HCT116 (cell line): ENCODE measurements at regions not wholly inside any gene's neighbourhood (a gene's known extent, or its start where the extent isn't known, plus 50 kb on each side); places are given as distances from the start of the nearest gene placed in this dataset.

Experiments
- ATAC-seq: fragments of 200-7000 bp; cut with Tn5 transposase; 2 replicates; pipeline ENCODE4 v1.9.1; 2020; ENCODE audit warnings: mild to moderate bottlenecking, moderate library complexity
- BruUV-seq: library from RNA; stranded (reverse); fragments of 400-500 nt; replicated peaks from 2 replicates; lab custom pipeline; 2021; lab: Mats Ljungman, UMichigan
- CTCF ChIA-PET: fragments of 300-600 bp; sonication (Branson Sonifier 250); formaldehyde crosslinking; loops from one replicate; lab custom pipeline; 2021; ENCODE audit warnings: antibody characterized with exemption; lab: Charles Lee
- POLR2A ChIA-PET: fragments of 300-600, 350-600 bp; sonication (Branson Sonifier 250); formaldehyde crosslinking; loops from one replicate; lab custom pipeline; 2021; ENCODE audit warnings: antibody characterized with exemption; lab: Charles Lee
- RAD21 ChIA-PET, 2 experiments: fragments of 300-600 bp; sonication (Branson Sonifier 250); formaldehyde crosslinking; loops; one replicate each; lab custom pipeline; 2023; ENCODE audit warnings: low total read pairs in 2 of 2; ENCODE audit not compliant: uncharacterized antibody in 2 of 2, unreplicated experiment in 2 of 2, low non-redundant PET in 1 of 2; lab: Charles Lee
- DNase-seq: peaks from one replicate; pipeline ENCODE4 v3.0.0-alpha.2; 2010; ENCODE audit warnings: low read depth, low spot score
- H2AFZ ChIP-seq: fragments of 200-600 bp; shearing (Covaris generic), sonication (generic); 2 replicates; pipeline ENCODE4 v1.6.1; 2017; ENCODE audit warnings: low read depth, mixed run types, mixed read lengths, antibody characterized with exemption, low read length; ENCODE audit not compliant: poor library complexity, severe bottlenecking
- H3K27ac ChIP-seq: 2 replicates; pipeline ENCODE4 v1.5.1; 2012; ENCODE audit warnings: low read depth, low read length
- H3K27me3 ChIP-seq: fragments of 200-600 bp; sonication (generic); 2 replicates; pipeline ENCODE4 v1.6.1; 2016; ENCODE audit warnings: mixed run types, low read length, mixed read lengths; ENCODE audit not compliant: insufficient read depth
- H3K36me3 ChIP-seq, 2 experiments: fragments of 200-500 bp in 1 of 2; fragments of 200-600 bp in 1 of 2; sonication (Bioruptor generic) in 1 of 2; sonication (generic) in 1 of 2; 2 replicates each; pipeline versions ENCODE4 v1.5.1 to v1.6.1; 2014 to 2016; ENCODE audit warnings: low read length in 2 of 2, inconsistent platforms in 1 of 2, mixed read lengths in 1 of 2, mixed run types in 1 of 2; ENCODE audit not compliant: insufficient read depth in 2 of 2, control insufficient read depth in 1 of 2
- H3K4me1 ChIP-seq, 2 experiments: fragments of 200-600 bp in 1 of 2; sonication (generic) in 1 of 2; 2 replicates each; pipeline versions ENCODE4 v1.5.1 to v1.6.1; 2012 to 2017; ENCODE audit warnings: low read length in 2 of 2, inconsistent platforms in 1 of 2, mild to moderate bottlenecking in 1 of 2, mixed read lengths in 1 of 2, mixed run types in 1 of 2, moderate library complexity in 1 of 2; ENCODE audit not compliant: insufficient read depth in 2 of 2, control insufficient read depth in 1 of 2
- H3K4me2 ChIP-seq: fragments of 200-600 bp; sonication (generic); 2 replicates; pipeline ENCODE4 v1.6.1; 2017; ENCODE audit warnings: mixed run types, low read length, mixed read lengths
- H3K4me3 ChIP-seq, 2 experiments: fragments of 200-600 bp in 1 of 2; sonication (generic) in 1 of 2; replicated peaks in 1 of 2; 2 replicates each; pipeline ENCODE4 v1.5.1; 2011 to 2016; ENCODE audit warnings: low read length in 2 of 2, control low read depth in 1 of 2, low read depth in 1 of 2, mild to moderate bottlenecking in 1 of 2, mixed read lengths in 1 of 2, mixed run types in 1 of 2
- H3K79me2 ChIP-seq: fragments of 200-600 bp; sonication (generic); 2 replicates; pipeline ENCODE4 v1.6.1; 2017; ENCODE audit warnings: mild to moderate bottlenecking, mixed run types, low read length, moderate library complexity, mixed read lengths; ENCODE audit not compliant: insufficient read depth
- H3K9ac ChIP-seq: fragments of 200-600 bp; sonication (generic); 2 replicates; pipeline ENCODE4 v1.6.1; 2016; ENCODE audit warnings: low read length, mixed read lengths
- H3K9me2 ChIP-seq: fragments of 200-600 bp; sonication (generic), shearing (Covaris generic); 2 replicates; pipeline ENCODE4 v1.6.1; 2017; ENCODE audit warnings: mixed run types, mild to moderate bottlenecking, moderate library complexity; ENCODE audit not compliant: insufficient read depth
- H3K9me3 ChIP-seq, 2 experiments: fragments of 200-500 bp in 1 of 2; fragments of 200-600 bp in 1 of 2; sonication (Bioruptor generic) in 1 of 2; sonication (generic) in 1 of 2; 2 replicates each; pipeline ENCODE4 v1.6.1; 2014 to 2017; ENCODE audit warnings: low read length in 2 of 2, mixed read lengths in 2 of 2, inconsistent platforms in 1 of 2, low read depth in 1 of 2, mild to moderate bottlenecking in 1 of 2, mixed run types in 1 of 2, moderate library complexity in 1 of 2; ENCODE audit not compliant: control insufficient read depth in 1 of 2, insufficient read depth in 1 of 2
- H4K20me1 ChIP-seq: fragments of 200-600 bp; sonication (generic), shearing (Covaris generic); 2 replicates; pipeline ENCODE4 v1.6.1; 2017; ENCODE audit warnings: mixed run types, mild to moderate bottlenecking, moderate library complexity; ENCODE audit not compliant: insufficient read depth
- ATF3 ChIP-seq: IDR thresholded peaks from 2 replicates; pipeline ENCODE4 v1.6.1; 2012
- CEBPB ChIP-seq: IDR thresholded peaks from 2 replicates; pipeline ENCODE4 v1.6.1; 2012; ENCODE audit warnings: low read depth
- CTCF ChIP-seq, 3 experiments: fragments of 200-600 bp in 1 of 3; sonication (generic) in 1 of 3; IDR thresholded peaks in 2 of 3; conservative IDR thresholded peaks in 1 of 3; 2 replicates each; pipeline ENCODE4 v1.5.1; 2012 to 2017; ENCODE audit warnings: low read depth in 2 of 3, low read length in 2 of 3, antibody characterized with exemption in 1 of 3, borderline replicate concordance in 1 of 3, control low read depth in 1 of 3, mild to moderate bottlenecking in 1 of 3, mixed read lengths in 1 of 3, mixed run types in 1 of 3, moderate library complexity in 1 of 3; ENCODE audit not compliant: insufficient read depth in 1 of 3
- EGR1 ChIP-seq: IDR thresholded peaks from 2 replicates; pipeline ENCODE4 v1.6.1; 2012; ENCODE audit warnings: low read depth
- ELF1 ChIP-seq: IDR thresholded peaks from 2 replicates; pipeline ENCODE4 v1.6.1; 2012; ENCODE audit warnings: low read depth, borderline replicate concordance
- EZH2phosphoT487 ChIP-seq: fragments of 200-600 bp; IDR thresholded peaks from 2 replicates; pipeline ENCODE4 v1.6.1; 2018; ENCODE audit warnings: antibody characterized with exemption, borderline replicate concordance
- POLR2AphosphoS5 ChIP-seq: IDR thresholded peaks from 2 replicates; pipeline ENCODE4 v1.6.1; 2011; ENCODE audit warnings: mild to moderate bottlenecking, low read depth, low read length, moderate library complexity
- RAD21 ChIP-seq: IDR thresholded peaks from 2 replicates; pipeline ENCODE4 v1.6.1; 2012; ENCODE audit warnings: low read depth, mild to moderate bottlenecking
- REST ChIP-seq: IDR thresholded peaks from 2 replicates; pipeline ENCODE4 v1.6.1; 2012; ENCODE audit warnings: low read depth
- SIN3A ChIP-seq: IDR thresholded peaks from 2 replicates; pipeline ENCODE4 v1.6.1; 2012; ENCODE audit warnings: low read depth
- SP1 ChIP-seq: IDR thresholded peaks from 2 replicates; pipeline ENCODE4 v1.6.1; 2012; ENCODE audit warnings: low read depth
- SRF ChIP-seq: IDR thresholded peaks from 2 replicates; pipeline ENCODE4 v1.6.1; 2012; ENCODE audit warnings: low read depth
- TCF7L2 ChIP-seq: IDR thresholded peaks from 2 replicates; pipeline ENCODE4 v1.7.0; 2011; ENCODE audit warnings: borderline replicate concordance, inconsistent platforms; ENCODE audit not compliant: insufficient read depth, insufficient read length; ENCODE audit errors: extremely low read depth
- YY1 ChIP-seq: IDR thresholded peaks from 2 replicates; pipeline ENCODE4 v1.6.1; 2011; ENCODE audit warnings: low read length, low read depth, moderate library complexity, mild to moderate bottlenecking; ENCODE audit not compliant: insufficient replicate concordance; ENCODE audit errors: extremely low read depth
- ZFX ChIP-seq: fragments of 450-650 bp; IDR thresholded peaks from 2 replicates; pipeline ENCODE4 v1.6.1; 2017
- ZNF274 ChIP-seq: fragments of 200-500 bp; sonication (Bioruptor generic); IDR thresholded peaks from 2 replicates; pipeline ENCODE4 v1.6.1; 2014; ENCODE audit warnings: mild to moderate bottlenecking, low read depth, low read length, inconsistent platforms
- intact Hi-C: fragments of 100-400 bp; cut with micrococcal nuclease; formaldehyde crosslinking; loops from 2 replicates; pipeline ENCODE4 v1.10.0; 2022
- TF ChIP-seq, protein P1 (sequence below): IDR thresholded peaks from 2 replicates; pipeline ENCODE4 v1.6.1; 2012
- TF ChIP-seq, protein P2 (sequence below): IDR thresholded peaks from 2 replicates; pipeline ENCODE4 v1.6.1; 2011; ENCODE audit warnings: mild to moderate bottlenecking, low read length, moderate library complexity; ENCODE audit not compliant: insufficient replicate concordance; ENCODE audit errors: extremely low read depth

GRCh38 chr5:148884339-148885020 is 58.1 kb downstream of the ADRB2 start:
- RAD21 ChIA-PET = no interaction called here
- POLR2A ChIA-PET = no interaction called here
- CTCF ChIA-PET = no interaction called here
- Histone ChIP-seq H3K4me3 (no peak overlapping the region), H4K20me1 (no peaks in the 10 kb centered on the region), H3K9me2 (no peaks in the 10 kb centered on the region), H3K4me2 (no peak overlapping the region), H3K9ac (no peak overlapping the region), H3K27ac (no peak overlapping the region), H3K9me3 (no peaks in the 10 kb centered on the region), H3K4me1 (no peaks in the 10 kb centered on the region), H3K36me3 (no peaks in the 10 kb centered on the region), H3K27me3 (no peaks in the 10 kb centered on the region), H3K79me2 (no peaks in the 10 kb centered on the region)
- DNase-seq = no peak
- intact Hi-C loops = no loop called here
- ATAC-seq = no peak
- BruUV-seq = no TSS peak
- TF ChIP-seq SRF (no peak), TCF7L2 (no peak), SP1 (no peak), EZH2phosphoT487 (no peak), CEBPB (no peak), ZFX (no peak), ELF1 (no peak), REST (no peak), ATF3 (no peak), YY1 (no peak), CTCF (IDR thresholded peaks at IDR 0.05 in 2 of 3, conservative IDR thresholded peaks at IDR 0.05 in 1 of 3; ENCODE audit: borderline replicate concordance in 1 of 3, insufficient read depth in 1 of 3, low read depth in 2 of 3, low read length in 2 of 3) (no peak), ZNF274 (no peak), EGR1 (no peak), SIN3A (no peak), POLR2AphosphoS5 (no peak), RAD21 (no peak)
- TF ChIP-seq, protein P1, sequence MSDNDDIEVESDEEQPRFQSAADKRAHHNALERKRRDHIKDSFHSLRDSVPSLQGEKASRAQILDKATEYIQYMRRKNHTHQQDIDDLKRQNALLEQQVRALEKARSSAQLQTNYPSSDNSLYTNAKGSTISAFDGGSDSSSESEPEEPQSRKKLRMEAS = no peak
- TF ChIP-seq, protein P2, sequence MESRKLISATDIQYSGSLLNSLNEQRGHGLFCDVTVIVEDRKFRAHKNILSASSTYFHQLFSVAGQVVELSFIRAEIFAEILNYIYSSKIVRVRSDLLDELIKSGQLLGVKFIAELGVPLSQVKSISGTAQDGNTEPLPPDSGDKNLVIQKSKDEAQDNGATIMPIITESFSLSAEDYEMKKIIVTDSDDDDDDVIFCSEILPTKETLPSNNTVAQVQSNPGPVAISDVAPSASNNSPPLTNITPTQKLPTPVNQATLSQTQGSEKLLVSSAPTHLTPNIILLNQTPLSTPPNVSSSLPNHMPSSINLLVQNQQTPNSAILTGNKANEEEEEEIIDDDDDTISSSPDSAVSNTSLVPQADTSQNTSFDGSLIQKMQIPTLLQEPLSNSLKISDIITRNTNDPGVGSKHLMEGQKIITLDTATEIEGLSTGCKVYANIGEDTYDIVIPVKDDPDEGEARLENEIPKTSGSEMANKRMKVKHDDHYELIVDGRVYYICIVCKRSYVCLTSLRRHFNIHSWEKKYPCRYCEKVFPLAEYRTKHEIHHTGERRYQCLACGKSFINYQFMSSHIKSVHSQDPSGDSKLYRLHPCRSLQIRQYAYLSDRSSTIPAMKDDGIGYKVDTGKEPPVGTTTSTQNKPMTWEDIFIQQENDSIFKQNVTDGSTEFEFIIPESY = no peak
- TF ChIP-seq, all 23 proteins: peak for 0
- no peak overlapping the region for H2AFZ ChIP-seq
